H9 (cell line): ENCODE measurements at regions not wholly inside any gene's neighbourhood (a gene's known extent, or its start where the extent isn't known, plus 50 kb on each side); places are given as distances from the start of the nearest gene placed in this dataset.

ENCODE experiments used
- DNase-seq: peaks from one replicate; pipeline ENCODE4 v3.0.0-alpha.2; 2017
- H2AFZ ChIP-seq: one replicate; pipeline ENCODE4 v1.6.1; 2013; ENCODE audit warnings: mild to moderate bottlenecking, low read length, control low read depth, moderate library complexity
- H2AK5ac ChIP-seq: 2 replicates; pipeline ENCODE4 v1.6.1; 2013; ENCODE audit warnings: low read length, control low read depth, mixed read lengths; ENCODE audit not compliant: insufficient read length
- H2BK120ac ChIP-seq: one replicate; pipeline ENCODE4 v1.6.1; 2013; ENCODE audit warnings: low read depth, mild to moderate bottlenecking, low read length, control low read depth, inconsistent platforms; ENCODE audit not compliant: poor library complexity, severe bottlenecking
- H2BK12ac ChIP-seq: 2 replicates; pipeline ENCODE4 v1.6.1; 2013; ENCODE audit warnings: low read length, control low read depth, mixed read lengths, low read depth; ENCODE audit not compliant: insufficient read length
- H2BK15ac ChIP-seq: 2 replicates; pipeline ENCODE4 v1.6.1; 2013; ENCODE audit warnings: low read depth, low read length, control low read depth
- H2BK20ac ChIP-seq: one replicate; pipeline ENCODE4 v1.6.1; 2013; ENCODE audit warnings: low read depth, mild to moderate bottlenecking, low read length, control low read depth, inconsistent platforms; ENCODE audit not compliant: poor library complexity, severe bottlenecking
- H2BK5ac ChIP-seq: 2 replicates; pipeline ENCODE4 v1.6.1; 2013; ENCODE audit warnings: low read length, control low read depth, mixed read lengths; ENCODE audit not compliant: insufficient read length
- H3K14ac ChIP-seq: 2 replicates; pipeline ENCODE4 v1.6.1; 2013; ENCODE audit warnings: low read length, control low read depth; ENCODE audit not compliant: insufficient read depth
- H3K18ac ChIP-seq: 2 replicates; pipeline ENCODE4 v1.6.1; 2013; ENCODE audit warnings: low read depth, mild to moderate bottlenecking, mixed read lengths, low read length, control low read depth; ENCODE audit not compliant: insufficient read length
- H3K23ac ChIP-seq: 2 replicates; pipeline ENCODE4 v1.6.1; 2013; ENCODE audit warnings: low read length, control low read depth, mixed read lengths, low read depth; ENCODE audit not compliant: insufficient read length
- H3K23me2 ChIP-seq: 2 replicates; pipeline ENCODE4 v1.6.1; 2013; ENCODE audit warnings: low read depth, mild to moderate bottlenecking, mixed read lengths, low read length, control low read depth; ENCODE audit not compliant: insufficient read length, poor library complexity, severe bottlenecking
- H3K27ac ChIP-seq: 2 replicates; pipeline ENCODE4 v1.5.1; 2013; ENCODE audit warnings: low read length, control low read depth, mixed read lengths, low read depth; ENCODE audit not compliant: insufficient read length
- H3K27me3 ChIP-seq: 2 replicates; pipeline ENCODE4 v1.6.1; 2013; ENCODE audit warnings: low read length, control low read depth, inconsistent platforms; ENCODE audit not compliant: insufficient read depth
- H3K4ac ChIP-seq: 2 replicates; pipeline ENCODE4 v1.6.1; 2013; ENCODE audit warnings: low read depth, mild to moderate bottlenecking, control low read depth, inconsistent platforms, low read length, moderate library complexity
- H3K4me1 ChIP-seq: 2 replicates; pipeline ENCODE4 v1.6.1; 2013; ENCODE audit warnings: low read length, control low read depth, inconsistent platforms; ENCODE audit not compliant: insufficient read depth
- H3K4me2 ChIP-seq: 2 replicates; pipeline ENCODE4 v1.6.1; 2013; ENCODE audit warnings: low read length, control low read depth, mixed read lengths; ENCODE audit not compliant: insufficient read length, insufficient read depth
- H3K56ac ChIP-seq: 2 replicates; pipeline ENCODE4 v1.6.1; 2013; ENCODE audit warnings: low read depth, mild to moderate bottlenecking, mixed read lengths, low read length, control low read depth; ENCODE audit not compliant: insufficient read length
- H3K79me1 ChIP-seq: 2 replicates; pipeline ENCODE4 v1.6.1; 2013; ENCODE audit warnings: low read depth, mild to moderate bottlenecking, moderate library complexity, low read length, control low read depth, inconsistent platforms; ENCODE audit not compliant: insufficient read depth, poor library complexity, severe bottlenecking
- H3K79me2 ChIP-seq: 2 replicates; pipeline ENCODE4 v1.6.1; 2013; ENCODE audit warnings: low read length, control low read depth, inconsistent platforms; ENCODE audit not compliant: insufficient read depth
- H3K9ac ChIP-seq: 2 replicates; pipeline ENCODE4 v1.6.1; 2013; ENCODE audit warnings: low read length, control low read depth, mixed read lengths; ENCODE audit not compliant: insufficient read length; ENCODE audit errors: extremely low read depth
- H3K9me3 ChIP-seq: one replicate; pipeline ENCODE4 v1.6.1; 2013; ENCODE audit warnings: low read depth, low read length, inconsistent platforms; ENCODE audit not compliant: control insufficient read depth
- H3T11ph ChIP-seq: one replicate; pipeline ENCODE4 v1.6.1; 2013; ENCODE audit warnings: mild to moderate bottlenecking, low read length, control low read depth, inconsistent platforms
- H4K20me1 ChIP-seq: one replicate; pipeline ENCODE4 v1.6.1; 2013; ENCODE audit not compliant: control insufficient read depth, insufficient read length, insufficient read depth
- H4K5ac ChIP-seq: 2 replicates; pipeline ENCODE4 v1.6.1; 2013; ENCODE audit warnings: low read depth, mild to moderate bottlenecking, mixed read lengths, low read length, control low read depth; ENCODE audit not compliant: insufficient read length
- H4K8ac ChIP-seq: replicated peaks from 2 replicates; pipeline ENCODE4 v1.6.1; 2013; ENCODE audit warnings: low read length, control low read depth, mixed read lengths, low read depth; ENCODE audit not compliant: insufficient read length
- H4K91ac ChIP-seq: 2 replicates; pipeline ENCODE4 v1.6.1; 2013; ENCODE audit warnings: low read depth, mild to moderate bottlenecking, moderate library complexity, mixed read lengths, low read length, control low read depth; ENCODE audit not compliant: insufficient read length
- H3K27ac Mint-ChIP-seq, 3 experiments: 2 replicates in 2 of 3; 3 replicates in 1 of 3; pipeline ENCODE4 v1.8.0; 2020 to 2021; ENCODE audit warnings: mixed read lengths in 3 of 3, mild to moderate bottlenecking in 1 of 3, moderate library complexity in 1 of 3
- H3K27me3 Mint-ChIP-seq: 2 replicates; pipeline ENCODE4 v1.8.0; 2021; ENCODE audit warnings: low read depth, mild to moderate bottlenecking, moderate library complexity, mixed read lengths
- H3K36me3 Mint-ChIP-seq, 3 experiments: 2 replicates in 2 of 3; 3 replicates in 1 of 3; pipeline ENCODE4 v1.8.0; 2020 to 2021; ENCODE audit warnings: low read depth in 3 of 3, mixed read lengths in 3 of 3; ENCODE audit not compliant: insufficient read depth in 1 of 3
- H3K4me1 Mint-ChIP-seq, 2 experiments: 2 replicates each; pipeline ENCODE4 v1.8.0; 2020; ENCODE audit warnings: mixed read lengths in 2 of 2
- H3K4me3 Mint-ChIP-seq, 2 experiments: 2 replicates in 1 of 2; 3 replicates in 1 of 2; pipeline ENCODE4 v1.8.0; 2020 to 2021; ENCODE audit warnings: mild to moderate bottlenecking in 2 of 2, mixed read lengths in 2 of 2, moderate library complexity in 1 of 2
- H3K9me3 Mint-ChIP-seq, 2 experiments: 2 replicates in 1 of 2; 3 replicates in 1 of 2; pipeline ENCODE4 v1.8.0; 2020; ENCODE audit warnings: mild to moderate bottlenecking in 2 of 2, mixed read lengths in 2 of 2, moderate library complexity in 1 of 2
- CTCF ChIP-seq: fragments of 200-600 bp; sonication (generic); conservative IDR thresholded peaks from 3 replicates; pipeline ENCODE4 v1.8.0; 2021; ENCODE audit warnings: antibody characterized with exemption, mild to moderate bottlenecking
- WGBS: extraction: QIAGEN DNeasy Blood & Tissue Kit; methylation state at CpG from one replicate; pipeline ENCODE4 v1.1.7; 2013; ENCODE audit warnings: missing lambda C conversion rate, low lambda C conversion rate, mixed read lengths; ENCODE audit not compliant: insufficient read length; ENCODE audit errors: extremely low coverage; 5-methylcytosine and 5-hydroxymethylcytosine counted together

DNA sequence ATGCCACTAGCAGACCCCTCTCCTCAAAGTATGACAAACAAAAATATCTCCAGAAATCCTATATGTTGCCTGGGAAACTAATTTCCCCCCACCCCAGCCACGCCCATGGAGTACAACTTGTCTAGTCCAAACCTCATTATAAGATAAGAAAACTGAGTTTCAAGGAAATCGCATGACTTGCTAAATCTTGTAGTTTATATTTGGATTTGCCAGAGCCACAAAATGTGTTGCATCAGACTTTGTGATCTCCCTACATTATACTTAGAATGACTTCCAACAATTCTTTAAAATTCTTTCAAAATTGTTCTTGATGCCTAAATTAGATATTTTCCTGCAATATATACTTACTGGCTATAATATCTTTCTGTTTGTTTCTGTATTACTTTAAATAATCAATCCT, 1034.4 kb downstream of the IGSF11 start:
- no peak for DNase-seq
- Mint-ChIP-seq H3K36me3 (no peaks in the 10 kb centered on the region), H3K9me3 (no peaks in the 10 kb centered on the region), H3K4me3 (no peak overlapping the region), H3K27ac (no peak overlapping the region), H3K4me1 (peaks cover 6 to 10% of the 10 kb centered on the region in 2 experiments), H3K27me3 (peaks cover 2% of the 10 kb centered on the region)
- Histone ChIP-seq H2BK120ac (no peak overlapping the region), H4K20me1 (no peaks in the 10 kb centered on the region), H3K4ac (no peak overlapping the region), H2BK20ac (no peak overlapping the region), H3K23ac (no peak overlapping the region), H3K4me1 (peaks cover 2% of the 10 kb centered on the region; the same call in 1 of the 2 replicates), H4K91ac (no peak overlapping the region), H2BK12ac (no peak overlapping the region), H3K14ac (no peak overlapping the region), H3K56ac (no peak overlapping the region), H3K27ac (no peak overlapping the region), H3T11ph (no peak overlapping the region), H3K9ac (no peak overlapping the region), H3K18ac (no peak overlapping the region), H3K79me1 (no peaks in the 10 kb centered on the region), H2BK5ac (no peak overlapping the region), H2AK5ac (no peak overlapping the region), H3K23me2 (peaks cover 8% of the 10 kb centered on the region), H4K8ac (no peak overlapping the region), H3K9me3 (no peaks in the 10 kb centered on the region), H3K4me2 (no peak overlapping the region), H2BK15ac (no peak overlapping the region), H2AFZ (no peak overlapping the region), H4K5ac (no peak overlapping the region), H3K27me3 (peaks cover 6% of the 10 kb centered on the region; the same call in 1 of the 2 replicates), H3K79me2 (no peaks in the 10 kb centered on the region)
- WGBS, result no CpG with 5 or more reads among the region's 2 CpGs
- no peak for TF ChIP-seq CTCF
